GM21529 (cell line): ENCODE measurements at regions not wholly inside any gene's neighbourhood (a gene's known extent, or its start where the extent isn't known, plus 50 kb on each side); places are given as distances from the start of the nearest gene placed in this dataset.

Experiments
- ATAC-seq: cut with Tn5 transposase; IDR thresholded peaks from one replicate; pipeline ENCODE4 v1.9.1; 2021; ENCODE audit not compliant: unreplicated experiment

DNA sequence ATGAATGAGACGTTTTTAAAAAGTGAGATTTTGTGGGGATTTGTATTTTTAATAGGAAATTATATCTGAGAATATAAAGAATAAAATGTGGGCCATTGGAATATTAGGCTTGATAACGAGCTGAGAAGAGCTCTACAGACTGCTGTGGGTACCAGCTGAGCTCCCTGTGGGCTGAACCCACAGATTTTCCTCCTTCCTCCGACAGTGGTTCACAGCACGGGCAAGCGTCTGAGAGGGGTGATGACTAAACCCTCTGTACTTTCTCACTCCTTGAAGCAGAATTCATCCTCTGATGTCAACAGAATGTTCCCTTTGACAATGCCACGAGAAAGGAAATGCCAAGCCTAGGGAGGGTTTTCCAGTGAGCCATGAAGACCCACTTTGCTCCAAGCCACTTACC lies 102.7 kb upstream of the AJAP1 start:
- ATAC-seq, result no peak

DNA sequence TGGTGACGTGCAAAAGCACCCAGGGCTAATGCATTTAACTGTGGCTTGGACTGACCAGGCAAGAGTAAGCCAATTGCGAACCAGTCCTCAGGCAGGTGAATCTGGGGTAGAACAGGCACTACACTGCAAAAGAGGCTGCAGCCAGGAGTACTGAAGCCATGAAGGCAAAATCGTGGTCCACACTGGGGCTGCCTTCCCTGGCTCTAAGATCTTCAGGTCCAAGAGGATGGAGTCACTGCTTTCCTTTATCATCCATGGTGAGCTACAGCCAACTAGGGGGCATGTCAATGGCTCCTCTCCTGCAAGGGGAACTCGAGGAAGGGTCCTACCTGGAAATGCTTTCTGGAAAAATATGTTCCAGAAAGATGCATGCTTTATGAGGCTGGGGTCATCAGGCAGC lies 100.6 kb upstream of the AJAP1 start:
- no peak for ATAC-seq

DNA sequence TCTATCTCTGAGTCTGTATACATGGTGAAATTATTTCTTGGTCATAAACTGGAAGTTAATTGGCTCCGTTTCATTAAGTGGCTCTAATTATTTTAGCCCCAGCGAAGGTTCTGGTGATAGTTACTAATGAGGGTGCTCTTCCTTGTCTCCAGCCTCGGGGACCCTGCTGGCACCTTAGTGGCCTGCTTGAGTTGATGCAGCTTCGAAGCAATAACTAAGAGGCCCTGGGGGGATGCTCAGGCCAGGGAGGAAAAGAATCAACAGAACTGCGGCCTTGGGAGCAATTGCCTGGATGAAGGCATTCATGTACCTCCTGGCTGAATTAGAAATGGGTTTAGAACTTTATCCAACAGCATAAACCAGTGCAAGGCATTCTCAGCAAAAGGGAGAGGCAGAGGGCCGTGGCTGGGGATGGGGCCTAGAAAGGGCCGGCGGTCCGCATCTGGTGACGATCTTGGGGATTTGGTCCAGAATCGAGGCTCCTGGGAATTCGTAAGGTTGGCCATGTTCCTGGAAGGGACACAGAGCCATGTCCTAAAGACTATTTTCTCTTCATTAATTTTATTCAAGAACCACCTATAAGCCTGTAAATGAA lies 100.0 kb upstream of the AJAP1 start:
- no peak for ATAC-seq

DNA sequence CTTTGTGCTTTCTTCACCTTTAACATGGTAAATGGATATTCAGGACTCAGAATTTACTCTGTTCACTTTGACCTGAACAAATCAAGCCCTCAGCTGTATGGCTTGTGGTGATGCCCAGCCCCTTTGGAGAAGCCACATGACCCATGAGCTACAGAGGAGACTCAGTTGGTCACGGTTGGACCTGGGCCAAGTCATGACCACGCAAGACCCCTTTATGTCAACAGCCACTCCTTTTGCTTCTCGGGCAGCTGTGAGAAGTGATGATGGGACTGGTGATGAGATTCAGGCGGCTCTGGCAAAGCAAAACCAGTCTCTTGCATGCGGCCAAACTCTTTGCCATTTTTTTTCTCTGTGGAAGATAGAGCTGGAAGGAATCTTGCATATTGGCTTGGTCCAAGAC lies 96.5 kb upstream of the AJAP1 start:
- no peak for ATAC-seq

DNA sequence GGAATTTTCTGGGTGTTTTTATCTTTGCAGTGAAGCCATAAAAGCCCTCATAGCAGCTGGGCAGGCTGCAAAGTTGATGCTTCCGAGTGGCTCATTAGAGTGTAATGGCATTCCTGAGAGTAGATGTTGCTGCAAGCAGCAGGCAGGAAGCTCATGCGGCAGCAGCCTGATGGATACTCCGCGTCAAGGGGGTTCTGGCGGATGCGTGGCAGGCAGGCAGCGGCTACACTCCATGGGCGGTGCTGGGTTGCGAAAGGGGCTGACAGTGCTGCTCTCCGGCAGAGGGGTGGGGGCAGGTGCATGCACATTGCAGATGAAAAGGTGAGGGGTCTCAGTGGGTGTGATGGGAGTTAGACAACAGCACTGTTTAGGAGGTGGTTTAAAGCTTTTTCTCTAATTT lies 93.2 kb upstream of the AJAP1 start:
- no peak for ATAC-seq

DNA sequence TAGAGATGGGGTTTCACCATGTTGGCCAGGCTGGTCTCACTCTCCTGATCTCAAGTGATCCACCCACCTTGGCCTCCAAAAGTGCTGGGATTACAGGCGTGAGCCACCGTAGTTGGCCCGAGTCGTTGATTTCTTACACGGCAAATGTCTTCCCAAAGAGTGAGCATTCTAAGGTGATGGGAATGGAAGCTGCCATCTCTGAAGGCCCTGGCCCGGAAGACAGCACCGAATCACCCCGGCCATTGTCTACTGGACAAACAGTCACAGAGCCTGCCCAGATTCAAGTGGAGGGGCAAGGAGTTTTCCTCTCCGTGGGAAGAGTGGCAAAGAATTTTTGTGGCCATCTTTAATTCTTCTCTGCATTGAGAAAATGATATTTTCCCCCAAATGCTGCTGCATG lies 92.1 kb upstream of the AJAP1 start:
- no peak for ATAC-seq

DNA sequence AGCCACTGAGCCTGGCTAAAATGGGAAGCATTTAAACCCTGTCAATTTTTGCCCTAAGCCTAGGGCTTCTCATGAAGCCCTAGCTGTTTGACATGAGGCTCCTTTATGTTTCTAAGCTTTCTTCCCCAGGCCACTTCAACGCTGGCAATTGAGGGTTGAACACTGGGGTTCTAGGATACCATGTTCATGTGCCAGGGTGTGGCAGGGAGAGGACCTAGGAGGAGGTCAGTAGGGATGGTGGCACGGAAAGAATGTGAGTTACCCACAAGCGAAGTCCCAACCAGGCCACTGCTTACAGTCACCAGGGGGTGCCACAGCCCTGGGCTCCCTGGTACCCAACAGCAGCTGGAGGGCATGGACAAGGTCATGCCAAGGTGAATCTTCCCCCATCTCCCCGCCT lies 90.8 kb upstream of the AJAP1 start:
- no peak for ATAC-seq

DNA sequence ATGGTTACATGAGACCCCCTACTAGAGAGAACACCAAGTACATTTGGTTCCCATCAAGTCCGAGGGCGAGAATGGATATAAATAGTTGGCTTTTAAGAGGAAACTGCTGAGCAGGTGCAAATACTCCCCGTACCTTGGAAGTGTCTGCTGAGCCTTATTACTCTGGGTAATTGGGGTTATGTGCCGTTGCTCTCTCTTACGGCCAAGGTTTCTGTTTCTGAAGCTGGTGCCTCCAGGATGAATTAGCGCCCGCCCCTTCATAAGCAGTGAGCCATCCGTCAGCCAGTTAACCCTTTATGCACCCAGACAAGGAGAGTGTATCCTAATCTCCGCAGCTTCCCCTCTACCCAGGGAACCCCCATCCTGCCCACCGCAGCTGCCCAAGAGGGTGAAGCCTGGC lies 90.4 kb upstream of the AJAP1 start:
- ATAC-seq, result no peak

DNA sequence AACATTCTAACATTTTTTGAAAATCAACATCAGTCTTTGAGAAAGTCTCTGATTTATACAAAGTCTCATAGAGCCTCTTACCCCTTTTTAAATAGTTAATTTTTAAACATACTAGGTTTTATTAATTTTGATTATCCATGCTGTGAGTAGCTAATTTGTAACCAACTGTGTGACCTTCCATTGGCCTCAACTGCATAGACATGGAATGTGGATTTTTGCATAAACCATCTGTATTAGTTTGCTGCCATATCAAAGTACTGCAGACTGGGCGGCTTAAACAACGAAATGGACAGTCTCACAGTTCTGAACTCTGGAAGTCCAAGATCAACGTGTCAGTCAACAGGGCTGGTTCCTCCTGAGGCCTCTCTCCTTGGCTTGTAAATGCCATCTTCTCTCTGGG lies 89.2 kb upstream of the AJAP1 start:
- ATAC-seq, result no peak

DNA sequence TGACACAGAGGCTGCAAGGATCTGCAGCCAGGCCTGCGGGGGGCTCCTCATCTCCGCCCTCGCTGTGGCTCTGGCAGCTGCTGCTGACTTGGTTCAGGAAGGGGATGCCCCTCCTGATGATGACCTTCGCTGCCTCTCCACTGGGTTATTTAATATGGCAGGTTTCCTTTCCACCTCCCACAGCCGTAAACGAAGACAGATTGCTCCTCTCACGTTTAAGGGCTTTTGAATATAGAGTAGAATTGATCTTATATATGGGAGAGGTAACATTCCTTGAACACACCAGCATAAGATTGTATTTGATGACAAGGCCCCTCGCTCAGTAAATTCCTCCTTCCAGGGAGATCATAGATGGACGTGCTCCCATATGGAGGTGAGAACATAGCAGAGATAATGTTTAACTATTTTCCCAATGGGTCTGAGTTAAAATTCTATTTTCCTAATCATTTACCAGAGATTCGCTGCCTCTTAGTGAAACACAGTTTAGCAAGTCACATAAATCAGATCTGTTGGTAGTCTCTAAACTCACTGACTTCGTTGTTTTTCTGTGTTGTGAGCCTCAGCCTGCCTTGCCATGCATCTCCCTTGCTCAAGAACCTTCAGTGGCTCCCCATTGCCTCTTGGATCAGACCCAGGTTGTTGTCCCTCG lies 88.5 kb upstream of the AJAP1 start:
- ATAC-seq, result no peak

DNA sequence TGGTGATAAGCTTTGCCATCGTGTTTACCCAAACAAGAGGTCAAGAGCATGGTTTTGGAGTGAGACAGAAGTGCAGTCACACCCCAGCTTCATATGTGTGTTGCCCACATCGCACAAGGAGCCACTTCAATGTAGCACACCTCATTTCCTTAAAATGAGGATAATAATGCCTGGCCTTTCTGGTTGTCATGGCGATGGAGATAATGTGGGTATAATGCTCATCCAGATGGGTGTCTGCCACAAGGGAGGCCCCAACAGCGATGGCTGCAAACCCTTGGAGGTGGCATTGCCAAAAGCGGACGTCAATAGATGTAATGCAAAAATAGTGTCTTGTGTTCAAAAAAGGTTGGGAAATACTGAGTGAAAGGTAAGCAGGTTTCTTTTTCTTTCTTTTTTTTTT lies 83.1 kb upstream of the AJAP1 start:
- no peak for ATAC-seq

DNA sequence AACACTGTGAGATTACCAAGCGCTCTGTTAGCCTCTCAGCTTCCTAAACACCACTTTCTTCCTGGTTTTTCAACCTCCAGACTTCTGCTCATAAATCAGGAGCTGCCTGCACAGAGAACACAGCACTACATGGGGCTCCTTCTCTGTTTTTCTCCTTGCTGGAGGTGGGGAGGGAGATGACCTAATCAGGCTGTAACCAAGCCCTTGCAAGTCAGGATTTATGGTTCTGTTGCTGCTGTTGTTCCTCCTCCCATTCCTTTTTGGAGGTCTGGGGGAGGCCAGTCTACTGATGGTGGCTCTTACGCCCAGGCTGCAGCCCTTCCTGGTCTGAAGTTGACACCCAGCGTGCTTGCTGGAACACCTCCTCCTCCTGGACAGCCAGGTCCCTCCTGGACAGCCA lies 80.9 kb upstream of the AJAP1 start:
- no peak for ATAC-seq

DNA sequence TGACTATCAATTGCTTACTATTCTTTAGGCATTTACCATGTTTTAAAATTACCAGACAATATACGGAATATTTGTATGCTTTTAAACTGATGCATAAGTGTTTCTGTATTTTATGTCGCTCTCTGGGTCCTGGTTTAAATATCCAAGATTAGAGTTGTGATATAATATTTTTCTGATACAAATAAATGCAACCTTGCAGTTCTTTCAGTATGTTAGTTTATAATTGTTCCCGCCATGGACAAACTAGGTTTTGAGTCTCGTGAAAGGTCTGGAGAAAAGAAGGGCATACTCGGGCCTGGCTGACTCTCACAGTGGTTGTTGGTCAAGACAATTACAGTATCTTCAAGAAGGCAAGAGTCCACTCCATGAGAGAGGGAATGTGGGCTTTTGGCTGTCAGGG lies 72.6 kb upstream of the AJAP1 start:
- no peak for ATAC-seq

DNA sequence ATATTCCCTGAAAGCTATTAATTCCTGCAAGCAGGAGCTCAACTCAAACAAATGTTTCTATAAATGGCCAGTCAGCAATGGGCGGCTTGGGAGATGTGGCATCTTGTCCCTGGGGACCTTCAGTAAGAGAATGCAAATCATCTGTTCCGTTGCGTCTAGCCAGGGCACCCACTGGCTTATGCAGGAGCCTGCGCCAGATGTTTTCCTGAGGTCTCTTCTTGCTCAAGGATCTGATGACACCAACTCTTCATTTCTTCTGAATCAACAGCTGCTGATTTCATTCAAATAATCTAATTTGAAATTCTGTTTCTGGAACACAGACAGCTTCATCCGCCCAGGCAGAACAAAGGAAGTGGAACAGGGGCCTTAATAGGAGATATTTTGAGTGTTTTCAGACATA lies 70.0 kb upstream of the AJAP1 start:
- ATAC-seq, result no peak

DNA sequence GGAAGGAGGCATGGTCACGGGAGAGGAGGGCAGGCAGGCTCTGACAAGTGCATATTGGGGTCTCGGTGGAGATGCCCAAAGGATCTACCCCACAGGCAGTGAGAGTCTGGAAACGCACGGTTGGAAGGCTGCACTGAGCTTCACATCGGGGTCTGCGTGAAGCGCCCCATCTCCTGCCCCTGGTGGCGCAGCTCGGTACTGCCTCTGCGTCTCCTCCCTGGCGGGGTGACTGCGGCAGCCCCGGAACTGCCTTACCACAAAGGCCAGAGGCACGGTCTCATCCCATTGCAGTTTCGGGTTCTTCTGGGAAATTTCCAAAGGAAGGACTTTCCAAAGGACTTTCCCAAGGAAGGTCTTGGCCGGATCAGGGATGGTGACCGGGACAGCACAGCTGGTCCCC lies 69.2 kb upstream of the AJAP1 start:
- no peak for ATAC-seq

DNA sequence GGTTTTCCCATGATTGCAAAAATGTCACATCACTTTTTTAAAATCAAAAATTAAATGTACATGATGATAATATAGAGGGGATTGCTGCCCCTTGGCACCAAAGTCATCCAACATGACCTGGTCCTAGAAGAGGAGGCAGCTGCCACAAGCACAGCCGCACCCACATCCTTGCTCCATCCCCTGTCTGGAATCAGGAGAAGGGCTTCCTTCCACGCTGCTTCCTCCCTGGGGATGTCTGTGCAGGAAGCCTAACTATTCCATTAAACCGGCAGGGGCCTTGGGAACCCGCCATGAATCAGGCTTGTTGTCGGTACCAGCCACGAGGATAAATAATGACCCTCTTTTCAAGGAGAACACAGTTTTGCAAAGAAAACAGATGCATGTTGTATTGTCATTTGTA lies 68.7 kb upstream of the AJAP1 start:
- no peak for ATAC-seq

DNA sequence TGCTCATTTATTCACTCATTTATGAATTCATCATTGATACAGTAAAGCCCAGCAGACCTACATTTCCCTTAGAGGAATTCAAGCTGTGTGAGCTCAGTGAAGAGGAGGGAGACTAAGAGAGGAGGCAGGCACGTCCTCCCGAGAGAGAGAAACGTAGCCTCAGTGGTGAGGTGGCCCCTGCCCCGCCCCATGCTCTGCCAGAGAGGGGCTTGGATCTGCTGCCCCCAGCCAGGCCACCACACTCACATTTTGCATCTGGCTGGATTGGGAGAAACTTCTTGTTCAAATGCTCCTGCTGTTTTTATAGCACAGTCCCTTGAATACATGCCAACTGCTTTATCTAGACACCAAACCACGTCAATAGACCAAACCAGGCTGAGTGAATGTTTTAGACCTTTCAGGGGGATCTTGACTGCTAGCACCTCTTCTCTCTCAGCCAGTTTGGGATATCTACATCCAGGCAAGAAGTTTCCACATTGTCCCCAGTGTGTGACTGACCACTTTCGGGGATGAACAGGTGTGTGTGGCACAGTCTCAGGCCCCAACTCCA lies 67.7 kb upstream of the AJAP1 start:
- no peak for ATAC-seq

DNA sequence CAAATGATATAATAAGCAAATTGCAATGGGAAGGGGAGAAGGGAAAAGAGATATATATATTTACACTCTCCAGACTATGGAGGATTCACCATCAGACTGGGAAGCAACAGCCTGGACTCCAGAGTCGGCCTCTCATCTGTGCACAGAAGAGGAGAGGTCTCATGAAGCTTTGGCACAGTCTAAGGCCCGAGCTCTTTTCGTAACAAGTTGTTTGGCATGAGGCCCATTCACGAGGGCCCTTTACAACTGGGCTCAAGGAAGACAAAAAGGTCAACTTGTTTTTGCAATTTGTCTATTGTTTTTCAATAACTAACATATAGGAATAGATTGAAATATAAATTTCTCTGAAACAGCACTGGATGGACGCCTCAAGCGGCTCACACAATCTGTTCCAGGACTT lies 66.7 kb upstream of the AJAP1 start:
- no peak for ATAC-seq

DNA sequence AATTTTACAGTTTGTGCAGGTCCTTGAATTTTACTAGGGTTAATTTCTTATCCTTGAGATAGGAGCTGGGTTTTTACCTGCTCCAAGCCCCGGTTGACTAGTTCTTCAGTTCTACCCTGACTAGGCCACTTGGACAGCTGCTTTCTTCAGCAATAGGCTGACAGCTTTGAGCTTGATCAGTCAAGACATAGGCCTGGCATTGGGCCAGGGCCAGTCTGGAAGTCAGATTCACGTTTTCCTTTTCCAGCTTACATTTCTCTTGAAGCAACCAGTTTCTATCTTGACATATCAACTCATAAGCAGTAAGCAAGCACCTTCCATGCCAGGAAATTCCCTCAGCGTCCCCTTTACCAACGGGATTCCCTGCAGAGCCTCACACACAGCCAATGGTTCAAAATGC lies 63.7 kb upstream of the AJAP1 start:
- no peak for ATAC-seq

DNA sequence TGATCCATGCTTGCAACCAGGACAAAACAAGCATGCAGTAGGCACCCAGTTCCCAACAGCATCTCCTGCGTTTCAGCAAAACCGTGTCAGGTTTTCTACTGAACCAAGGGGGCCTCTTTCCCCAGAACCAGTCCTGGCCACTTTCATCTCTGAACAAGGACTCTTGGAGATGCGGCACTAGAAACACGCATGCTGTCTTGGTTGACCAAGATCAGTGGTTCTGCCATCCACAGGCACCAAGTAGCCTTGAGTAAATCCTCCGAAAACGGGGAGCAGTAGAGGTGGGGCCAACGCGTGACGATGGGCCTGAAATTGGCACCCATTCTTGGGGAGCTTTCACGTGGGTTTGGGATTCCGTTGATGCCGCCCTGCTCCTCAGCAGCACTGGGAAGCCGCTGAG lies 62.5 kb upstream of the AJAP1 start:
- no peak for ATAC-seq

DNA sequence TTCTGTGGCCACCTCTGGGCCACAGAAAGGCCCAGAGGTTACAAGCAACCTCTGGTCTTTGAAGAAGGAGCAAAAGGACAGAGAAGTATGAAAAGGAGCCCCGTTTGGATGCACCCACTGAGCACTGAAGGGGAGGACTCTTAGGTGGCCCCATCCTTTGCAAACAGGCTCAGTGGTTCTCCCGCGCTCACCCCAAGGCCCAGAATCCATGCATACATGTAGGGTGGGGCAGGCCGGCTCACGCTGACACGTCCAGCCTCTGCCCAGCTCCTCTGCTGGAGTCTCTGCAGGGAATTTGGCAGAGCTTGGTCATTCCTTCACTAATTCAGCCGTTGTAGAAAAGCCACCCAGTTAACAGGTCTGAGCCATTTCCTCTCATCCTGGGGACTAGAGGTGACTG lies 61.3 kb upstream of the AJAP1 start:
- ATAC-seq, result no peak

DNA sequence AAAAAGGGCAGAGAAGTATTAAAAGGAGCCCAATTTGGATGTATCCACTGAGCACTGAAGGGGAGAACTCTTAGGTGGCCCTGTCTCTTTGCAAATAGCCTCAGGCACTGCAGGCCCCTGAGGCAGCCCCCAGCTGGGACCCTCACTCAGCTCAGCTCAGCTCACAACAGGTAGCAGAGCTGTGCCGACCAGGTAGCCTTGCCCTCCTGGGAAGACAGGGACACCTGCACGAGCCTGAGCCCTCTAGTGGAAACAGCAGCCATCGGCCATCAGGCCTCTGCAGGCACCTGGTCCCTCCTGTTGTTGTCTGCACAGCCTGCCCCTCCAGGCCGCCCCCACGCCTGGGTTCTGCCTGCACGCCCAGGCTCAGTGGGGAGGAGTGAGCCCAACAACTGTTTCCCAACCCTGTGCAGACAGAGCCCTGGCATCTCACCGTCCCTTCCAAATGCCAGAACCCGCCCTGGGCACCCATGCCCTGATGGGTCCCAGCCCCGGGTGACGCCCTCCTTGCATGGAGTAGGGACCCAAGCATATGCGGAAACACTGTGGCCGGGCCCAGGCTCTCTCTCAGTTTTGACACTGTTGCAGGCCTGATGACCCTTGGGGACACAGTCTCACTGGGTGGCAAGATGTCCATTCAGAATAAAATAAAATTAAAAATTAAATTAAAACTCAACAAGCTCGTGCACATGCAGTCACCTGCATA lies 60.0 kb upstream of the AJAP1 start:
- ATAC-seq, result no peak
